ENCODE measurements at regions not wholly inside any gene's neighbourhood (a gene's known extent, or its start where the extent isn't known, plus 50 kb on each side); places are given as distances from the start of the nearest gene placed in this dataset.

DNA sequence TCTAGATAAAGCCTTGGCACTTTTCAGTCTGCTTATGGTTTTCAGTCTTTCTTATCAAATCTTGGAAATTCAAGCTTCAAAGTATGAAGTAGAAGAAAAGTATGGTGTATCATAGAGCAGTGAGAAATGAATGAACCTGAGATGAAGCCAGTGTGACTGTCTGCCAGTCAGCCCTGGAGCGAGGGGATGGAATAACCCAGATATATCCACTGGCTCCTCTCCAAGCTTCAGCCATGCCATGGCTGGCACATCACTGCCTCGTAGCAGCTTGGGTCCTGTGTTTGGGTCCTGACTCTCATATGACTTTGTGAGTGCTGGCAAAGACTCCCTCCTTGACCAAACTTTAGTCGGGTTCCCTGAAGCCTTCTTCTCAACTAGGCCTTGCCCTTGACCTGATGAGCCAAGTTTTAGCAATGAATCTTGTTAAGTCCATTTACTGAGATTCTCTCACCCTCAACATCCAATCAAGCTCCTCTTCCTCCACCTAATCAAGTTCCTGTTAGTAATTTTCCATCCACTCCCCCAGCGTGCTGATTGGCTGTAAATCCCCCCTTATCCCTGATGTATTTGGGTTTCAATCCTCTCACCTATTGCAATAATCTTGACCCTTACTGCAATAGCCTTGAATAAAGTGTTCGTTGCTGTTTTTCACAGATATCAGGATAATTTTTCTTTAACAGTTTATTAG is 62.5 kb upstream of the PRDX6 start:
- H3K27me3 ChIP-seq (ENCODE audit: control insufficient read depth, insufficient read depth, low read length) = no peaks in the 10 kb centered on the region
- H3K4me3 ChIP-seq (ENCODE audit: low read depth, low read length) = no peak overlapping the region
- no peak overlapping the region for H3K27ac ChIP-seq (ENCODE audit: low read depth, low read length)
- no peaks in the 10 kb centered on the region for H3K9me3 ChIP-seq (ENCODE audit: control insufficient read depth, insufficient read depth, low read length)
- no peaks in the 10 kb centered on the region for H3K36me3 ChIP-seq (ENCODE audit: control insufficient read depth, insufficient read depth, low read length)
- no peaks in the 10 kb centered on the region for H3K4me1 ChIP-seq (ENCODE audit: control insufficient read depth, insufficient read depth, low read length)
- H3K9ac ChIP-seq (ENCODE audit: low read depth, low read length) = no peak overlapping the region

DNA sequence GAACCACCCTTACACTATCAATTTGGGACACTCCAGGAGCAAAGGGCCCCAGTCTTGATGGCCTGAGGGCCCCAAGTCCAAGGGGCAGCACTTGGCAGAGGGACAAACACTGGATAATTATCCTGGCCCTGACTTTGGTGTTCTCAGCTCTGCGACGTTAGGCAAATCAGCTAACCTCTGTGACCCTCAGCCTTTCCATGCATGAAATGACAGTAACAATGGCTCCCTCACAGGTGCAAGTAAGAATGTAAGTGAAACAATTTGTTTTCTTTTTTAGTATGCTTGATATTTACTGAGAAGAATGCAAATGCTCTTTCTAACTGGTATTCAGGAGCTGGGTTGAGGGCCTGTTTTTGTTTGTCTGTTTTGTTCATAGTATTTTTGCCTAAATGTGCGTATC is 61.6 kb upstream of the PRDX6 start:
- H3K27ac ChIP-seq (ENCODE audit: low read depth, low read length) = no peak overlapping the region

GRCh38 chr1:173415905-173416450 is 61.2 kb upstream of the PRDX6 start:
- Histone ChIP-seq H3K9me3 (ENCODE audit: control insufficient read depth, insufficient read depth, low read length) (no peaks in the 10 kb centered on the region), H3K27me3 (ENCODE audit: control insufficient read depth, insufficient read depth, low read length) (no peaks in the 10 kb centered on the region)

More for the DNA sequence above, 61.6 kb upstream of the PRDX6 start:
- Histone ChIP-seq H3K9ac (ENCODE audit: low read depth, low read length) (no peak overlapping the region), H3K4me1 (ENCODE audit: control insufficient read depth, insufficient read depth, low read length) (peaks cover 2% of the 10 kb centered on the region; the same call in 1 of the 2 replicates), H3K9me3 (ENCODE audit: control insufficient read depth, insufficient read depth, low read length) (no peaks in the 10 kb centered on the region), H3K36me3 (ENCODE audit: control insufficient read depth, insufficient read depth, low read length) (no peaks in the 10 kb centered on the region), H3K4me3 (ENCODE audit: low read depth, low read length) (no peak overlapping the region), H3K27me3 (ENCODE audit: control insufficient read depth, insufficient read depth, low read length) (no peaks in the 10 kb centered on the region)

DNA sequence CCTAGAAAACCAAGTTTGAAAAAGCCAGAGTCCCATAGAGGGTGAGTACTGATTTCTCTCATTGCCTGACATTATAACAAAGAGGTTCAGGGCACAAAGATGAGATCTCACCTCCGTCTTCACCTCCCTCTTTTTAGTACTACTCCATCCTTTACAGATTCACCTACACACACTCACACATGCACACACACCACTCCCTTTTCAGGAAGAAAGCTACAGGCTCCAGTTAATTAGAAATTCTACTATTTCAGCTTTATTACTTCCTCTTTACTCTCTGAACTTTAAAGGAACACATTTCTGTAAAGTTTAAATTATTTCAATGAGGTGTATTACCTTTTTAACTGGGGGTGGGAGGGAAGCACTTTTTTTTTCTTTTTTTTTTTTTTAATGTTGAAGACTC is 59.6 kb upstream of the PRDX6 start:
- H3K9ac ChIP-seq (ENCODE audit: low read depth, low read length) = no peak overlapping the region
- no peak overlapping the region for H3K27ac ChIP-seq (ENCODE audit: low read depth, low read length)
- no peak overlapping the region for H3K4me3 ChIP-seq (ENCODE audit: low read depth, low read length)
- peaks cover 7% of the 10 kb centered on the region; the same call in 1 of the 2 replicates for H3K4me1 ChIP-seq (ENCODE audit: control insufficient read depth, insufficient read depth, low read length)
- H3K9me3 ChIP-seq (ENCODE audit: control insufficient read depth, insufficient read depth, low read length) = no peaks in the 10 kb centered on the region
- H3K27me3 ChIP-seq (ENCODE audit: control insufficient read depth, insufficient read depth, low read length) = no peaks in the 10 kb centered on the region
- H3K36me3 ChIP-seq (ENCODE audit: control insufficient read depth, insufficient read depth, low read length) = no peaks in the 10 kb centered on the region

More at GRCh38 chr1:173415905-173416450, 61.2 kb upstream of the PRDX6 start:
- Histone ChIP-seq H3K27ac (ENCODE audit: low read depth, low read length) (no peak overlapping the region), H3K9ac (ENCODE audit: low read depth, low read length) (no peak overlapping the region), H3K4me1 (ENCODE audit: control insufficient read depth, insufficient read depth, low read length) (peaks cover 2% of the 10 kb centered on the region; the same call in 1 of the 2 replicates), H3K4me3 (ENCODE audit: low read depth, low read length) (no peak overlapping the region), H3K36me3 (ENCODE audit: control insufficient read depth, insufficient read depth, low read length) (no peaks in the 10 kb centered on the region)

DNA sequence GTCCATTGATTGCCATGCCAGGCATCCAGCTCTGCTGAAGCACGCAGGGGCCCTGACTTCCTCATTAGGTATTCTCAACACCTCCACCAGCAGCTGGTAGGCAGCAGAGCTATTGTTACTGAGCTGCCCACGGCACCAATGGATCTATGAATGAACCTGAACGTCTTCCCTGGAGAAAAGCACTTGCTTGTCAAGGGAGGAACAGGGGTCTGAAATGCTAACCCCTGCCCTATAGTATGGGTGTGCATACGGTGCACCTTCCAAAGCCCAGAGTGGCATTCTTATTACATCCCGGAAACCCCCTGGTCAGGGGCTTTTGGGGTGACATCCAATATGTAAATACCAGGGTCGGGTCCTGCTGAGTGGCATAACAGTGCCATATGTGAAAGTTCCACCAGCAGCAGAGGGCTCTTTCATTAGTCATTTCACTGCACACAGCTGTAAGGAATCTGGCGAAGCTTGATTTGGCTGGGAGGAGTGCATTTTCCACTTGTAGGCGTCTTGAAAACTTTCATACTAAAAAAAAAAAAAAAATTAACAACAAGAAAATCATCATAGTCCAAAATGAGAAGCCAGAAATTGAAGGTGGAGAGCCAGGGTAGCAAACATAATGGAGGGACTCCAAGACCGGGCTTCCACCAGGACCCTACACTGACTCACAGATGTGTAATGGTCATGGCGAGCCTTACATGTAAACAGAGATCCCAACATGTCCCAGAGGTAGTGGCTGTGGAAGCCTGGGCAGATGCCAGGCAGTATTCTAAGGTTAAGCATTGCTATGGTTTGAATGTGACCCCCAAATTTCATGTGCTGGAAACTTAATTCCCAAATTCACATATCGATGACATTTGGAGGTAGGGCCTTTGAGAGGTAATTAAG is 58.8 kb upstream of the PRDX6 start:
- Histone ChIP-seq H3K36me3 (ENCODE audit: control insufficient read depth, insufficient read depth, low read length) (no peaks in the 10 kb centered on the region), H3K9me3 (ENCODE audit: control insufficient read depth, insufficient read depth, low read length) (no peaks in the 10 kb centered on the region), H3K9ac (ENCODE audit: low read depth, low read length) (no peak overlapping the region), H3K27ac (ENCODE audit: low read depth, low read length) (no peak overlapping the region), H3K27me3 (ENCODE audit: control insufficient read depth, insufficient read depth, low read length) (no peaks in the 10 kb centered on the region), H3K4me3 (ENCODE audit: low read depth, low read length) (no peak overlapping the region), H3K4me1 (ENCODE audit: control insufficient read depth, insufficient read depth, low read length) (peaks cover 7% of the 10 kb centered on the region; the same call in 1 of the 2 replicates)

- no peaks in the 10 kb centered on the region for H3K27me3 ChIP-seq (ENCODE audit: control insufficient read depth, insufficient read depth, low read length)
- no peak overlapping the region for H3K9ac ChIP-seq (ENCODE audit: low read depth, low read length)
- H3K27ac ChIP-seq (ENCODE audit: low read depth, low read length) = no peak overlapping the region
Measured at GRCh38 chr1:173420330-173420806, 56.8 kb upstream of the PRDX6 start.

GRCh38 chr1:173421286-173421685 is 55.8 kb upstream of the PRDX6 start:
- Histone ChIP-seq H3K36me3 (ENCODE audit: control insufficient read depth, insufficient read depth, low read length) (no peaks in the 10 kb centered on the region), H3K4me3 (ENCODE audit: low read depth, low read length) (no peak overlapping the region), H3K27me3 (ENCODE audit: control insufficient read depth, insufficient read depth, low read length) (no peaks in the 10 kb centered on the region), H3K9ac (ENCODE audit: low read depth, low read length) (no peak overlapping the region), H3K27ac (ENCODE audit: low read depth, low read length) (no peak overlapping the region), H3K4me1 (ENCODE audit: control insufficient read depth, insufficient read depth, low read length) (peaks cover 16% of the 10 kb centered on the region), H3K9me3 (ENCODE audit: control insufficient read depth, insufficient read depth, low read length) (no peaks in the 10 kb centered on the region)

More at GRCh38 chr1:173420330-173420806, 56.8 kb upstream of the PRDX6 start:
- no peaks in the 10 kb centered on the region for H3K9me3 ChIP-seq (ENCODE audit: control insufficient read depth, insufficient read depth, low read length)
- H3K4me1 ChIP-seq (ENCODE audit: control insufficient read depth, insufficient read depth, low read length) = peaks cover 13% of the 10 kb centered on the region
- H3K36me3 ChIP-seq (ENCODE audit: control insufficient read depth, insufficient read depth, low read length) = no peaks in the 10 kb centered on the region
- no peak overlapping the region for H3K4me3 ChIP-seq (ENCODE audit: low read depth, low read length)

GRCh38 chr1:173421789-173422188 is 55.3 kb upstream of the PRDX6 start:
- no peak overlapping the region for H3K4me3 ChIP-seq (ENCODE audit: low read depth, low read length)
- H3K9me3 ChIP-seq (ENCODE audit: control insufficient read depth, insufficient read depth, low read length) = no peaks in the 10 kb centered on the region
- no peaks in the 10 kb centered on the region for H3K27me3 ChIP-seq (ENCODE audit: control insufficient read depth, insufficient read depth, low read length)
- peaks cover 16% of the 10 kb centered on the region for H3K4me1 ChIP-seq (ENCODE audit: control insufficient read depth, insufficient read depth, low read length)
- no peak overlapping the region for H3K9ac ChIP-seq (ENCODE audit: low read depth, low read length)
- H3K36me3 ChIP-seq (ENCODE audit: control insufficient read depth, insufficient read depth, low read length) = no peaks in the 10 kb centered on the region
- H3K27ac ChIP-seq (ENCODE audit: low read depth, low read length) = no peak overlapping the region

- H3K27ac ChIP-seq (ENCODE audit: low read depth, low read length) = no peak overlapping the region
- H3K36me3 ChIP-seq (ENCODE audit: control insufficient read depth, insufficient read depth, low read length) = no peaks in the 10 kb centered on the region
- H3K27me3 ChIP-seq (ENCODE audit: control insufficient read depth, insufficient read depth, low read length) = no peaks in the 10 kb centered on the region
- H3K9me3 ChIP-seq (ENCODE audit: control insufficient read depth, insufficient read depth, low read length) = no peaks in the 10 kb centered on the region
- peaks cover 18% of the 10 kb centered on the region for H3K4me1 ChIP-seq (ENCODE audit: control insufficient read depth, insufficient read depth, low read length)
- no peak overlapping the region for H3K9ac ChIP-seq (ENCODE audit: low read depth, low read length)
- H3K4me3 ChIP-seq (ENCODE audit: low read depth, low read length) = no peak overlapping the region
Measured at GRCh38 chr1:173422456-173422976, 54.6 kb upstream of the PRDX6 start.

- peaks cover 19% of the 10 kb centered on the region for H3K4me1 ChIP-seq (ENCODE audit: control insufficient read depth, insufficient read depth, low read length)
- H3K9ac ChIP-seq (ENCODE audit: low read depth, low read length) = no peak overlapping the region
- H3K27ac ChIP-seq (ENCODE audit: low read depth, low read length) = no peak overlapping the region
Measured at GRCh38 chr1:173423291-173423690, 53.8 kb upstream of the PRDX6 start.

More at GRCh38 chr1:173423291-173423690, 53.8 kb upstream of the PRDX6 start:
- Histone ChIP-seq H3K27me3 (ENCODE audit: control insufficient read depth, insufficient read depth, low read length) (no peaks in the 10 kb centered on the region), H3K4me3 (ENCODE audit: low read depth, low read length) (no peak overlapping the region), H3K36me3 (ENCODE audit: control insufficient read depth, insufficient read depth, low read length) (no peaks in the 10 kb centered on the region), H3K9me3 (ENCODE audit: control insufficient read depth, insufficient read depth, low read length) (no peaks in the 10 kb centered on the region)
